RKO (cell line): ENCODE measurements at regions not wholly inside any gene's neighbourhood (a gene's known extent, or its start where the extent isn't known, plus 50 kb on each side); places are given as distances from the start of the nearest gene placed in this dataset.
"Not testable (repeated sequence)": the region's sequence is repeated elsewhere in the genome, so short reads cannot be mapped to it uniquely, and the experiment has no call there.

Experiments
- DNase-seq: peaks from one replicate; pipeline ENCODE4 v3.0.0-alpha.2; 2016; ENCODE audit warnings: low spot score

GRCh38 chr1:187718527-187718926 is 889.8 kb downstream of the PLA2G4A start:
- no peak for DNase-seq

DNA sequence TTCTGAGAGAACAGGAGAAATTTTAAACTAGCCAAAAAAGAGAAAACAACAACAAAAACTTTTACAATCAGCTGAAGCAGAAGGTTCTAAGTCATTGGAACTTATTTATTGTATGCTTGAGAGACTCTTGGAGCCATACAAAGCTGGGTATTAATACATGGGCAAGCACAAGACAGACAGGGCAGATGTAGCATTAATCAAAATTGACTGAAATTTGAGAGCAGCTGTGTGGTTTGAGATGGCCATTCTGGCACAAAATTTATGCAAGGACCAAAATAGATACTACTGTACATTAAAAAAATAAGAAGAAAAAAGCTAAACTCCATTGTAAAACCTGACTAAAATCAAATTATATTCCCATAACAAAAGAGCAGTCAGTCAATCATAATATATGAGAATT is 892.5 kb downstream of the PLA2G4A start:
- DNase-seq, result no peak

GRCh38 chr1:187725216-187725615 is 896.5 kb downstream of the PLA2G4A start:
- DNase-seq, result no peak

DNA sequence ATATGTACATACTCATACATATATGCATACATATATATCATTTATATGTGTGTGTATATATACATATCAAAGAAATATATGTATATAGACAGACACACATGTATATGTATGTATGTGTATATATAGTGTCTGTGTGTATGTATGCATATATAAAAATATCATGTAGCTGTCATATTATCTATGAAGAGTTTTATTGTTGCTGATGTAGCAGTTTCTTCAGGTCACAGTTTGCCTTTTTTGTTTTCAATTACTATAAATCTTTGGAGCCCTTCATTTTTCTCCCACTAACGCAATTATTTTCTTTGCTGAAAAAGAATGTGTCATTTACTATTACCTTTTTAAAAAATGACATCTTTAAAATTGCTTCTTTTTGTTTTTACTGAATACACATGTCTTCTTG is 904.5 kb downstream of the PLA2G4A start:
- DNase-seq, result no peak

DNA sequence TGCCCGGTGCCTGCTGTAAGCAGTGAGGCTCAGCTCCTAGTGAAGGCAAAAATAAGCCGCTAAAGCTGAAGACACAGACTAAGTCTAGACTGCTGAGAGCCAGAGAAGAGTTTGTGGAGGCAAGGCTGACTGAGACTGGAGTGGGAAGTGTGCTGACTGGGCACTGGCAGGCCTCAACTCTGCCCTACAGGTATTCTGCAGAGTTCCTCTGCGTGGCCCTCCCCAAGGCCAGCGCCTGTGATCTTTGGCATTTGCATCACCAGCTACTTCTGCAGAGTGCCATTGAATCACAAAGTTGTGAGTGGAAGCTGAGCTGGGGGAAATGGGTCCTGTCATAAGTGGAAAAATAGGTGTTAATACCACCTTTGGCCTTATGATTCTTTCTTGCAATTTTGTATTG is 905.7 kb downstream of the PLA2G4A start:
- no peak for DNase-seq

DNA sequence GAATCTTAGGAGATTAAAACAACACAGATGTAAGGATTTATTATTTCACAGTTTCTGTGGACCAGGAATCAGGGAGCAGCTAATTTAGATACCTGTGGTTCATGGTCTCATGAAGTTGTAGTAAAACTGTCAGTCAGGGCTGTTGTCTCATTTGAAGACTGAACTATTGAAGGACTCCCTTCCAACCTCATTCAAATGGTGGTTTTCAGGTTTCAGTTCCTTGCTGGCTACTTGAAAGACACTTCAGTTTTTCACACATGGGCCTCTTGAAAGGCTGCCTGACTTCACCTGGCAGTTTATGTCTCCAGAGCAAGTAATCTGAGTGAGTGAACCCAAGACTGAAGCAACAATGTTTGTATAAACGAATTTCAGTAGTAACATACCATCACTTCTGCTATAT is 915.9 kb downstream of the PLA2G4A start:
- DNase-seq, result no peak

GRCh38 chr1:187755536-187755935 is 926.8 kb downstream of the PLA2G4A start:
- no peak for DNase-seq

DNA sequence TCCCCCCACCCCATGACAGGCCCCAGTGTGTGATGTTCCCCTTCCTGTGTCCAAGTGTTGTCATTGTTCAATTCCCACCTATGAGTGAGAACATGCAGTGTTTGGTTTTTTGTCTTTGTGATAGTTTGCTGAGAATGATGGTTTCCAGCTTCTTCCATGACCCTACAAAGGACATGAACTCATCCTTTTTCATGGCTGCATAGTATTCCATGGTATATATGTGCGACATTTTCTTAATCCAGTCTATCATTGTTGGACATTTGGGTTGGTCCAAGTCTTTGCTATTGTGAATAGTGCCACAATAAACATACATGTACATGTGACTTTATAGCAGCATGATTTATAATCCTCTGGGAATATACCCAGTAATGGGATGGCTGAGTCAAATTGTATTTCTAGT is 927.9 kb downstream of the PLA2G4A start:
- not testable (repeated sequence) for DNase-seq

DNA sequence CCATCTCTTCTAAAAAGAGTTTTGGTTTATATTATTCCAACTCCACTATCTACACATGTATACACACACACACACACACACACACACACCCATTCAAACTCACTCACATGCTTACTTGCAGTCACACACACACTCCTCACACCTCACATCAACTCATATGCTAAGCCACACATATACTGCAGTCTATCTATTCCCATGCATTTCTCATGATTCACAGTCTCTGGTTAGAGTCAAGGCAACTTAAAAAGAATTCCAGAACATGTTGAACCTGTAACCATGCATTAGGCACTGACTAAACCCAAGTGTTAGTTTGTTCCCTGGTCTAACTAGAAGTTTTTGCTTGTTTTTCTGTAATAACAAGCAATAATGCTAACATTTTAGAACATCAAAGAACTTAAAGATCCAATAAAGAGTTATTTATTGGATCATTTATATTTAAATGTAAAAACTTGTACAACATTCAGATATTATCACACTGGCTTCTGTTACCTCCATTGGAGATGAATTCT is 931.1 kb downstream of the PLA2G4A start:
- DNase-seq, result no peak

DNA sequence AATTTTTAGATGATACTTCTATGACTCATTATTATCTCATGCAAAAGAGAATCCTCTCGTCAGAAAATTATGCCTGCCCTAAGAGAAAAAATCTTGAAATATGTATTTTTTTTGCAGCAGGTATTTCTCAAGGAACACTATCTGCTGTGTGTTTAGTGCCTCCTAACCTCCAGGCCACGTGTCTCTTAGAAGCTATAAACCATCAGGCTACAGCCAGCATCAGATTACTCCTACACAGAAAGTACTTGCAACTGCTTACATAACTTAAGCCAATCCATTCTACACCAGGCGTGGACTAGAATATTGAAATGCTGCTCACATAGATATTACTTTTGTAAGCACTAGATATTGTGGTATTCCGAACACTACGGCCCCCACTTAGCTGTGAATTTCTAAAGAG is 933.4 kb downstream of the PLA2G4A start:
- DNase-seq, result no peak

GRCh38 chr1:187763465-187763864 is 934.7 kb downstream of the PLA2G4A start:
- no peak for DNase-seq

- no peak for DNase-seq
These were observed 935.2 kb downstream of the PLA2G4A start for GRCh38 chr1:187763976-187764375.

DNA sequence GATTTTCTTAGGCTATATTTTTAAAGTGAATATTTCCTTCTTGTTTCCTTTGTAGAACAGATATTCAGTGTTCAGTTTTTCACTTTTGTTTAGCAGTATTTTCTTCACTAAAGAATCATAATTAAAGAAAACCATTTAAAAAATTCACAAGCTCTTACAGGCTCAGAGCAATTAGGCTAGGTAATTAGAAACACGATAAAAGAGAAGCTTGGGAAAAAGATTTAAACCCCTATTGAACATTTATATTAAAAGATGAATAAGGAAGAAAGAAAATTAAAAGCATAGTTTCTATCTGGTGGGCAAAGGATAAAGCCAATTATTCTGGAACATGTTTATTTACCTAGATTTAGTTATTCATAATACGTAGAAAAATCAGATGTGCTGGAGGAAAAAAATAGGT is 942.6 kb downstream of the PLA2G4A start:
- no peak for DNase-seq

- no peak for DNase-seq
These were observed 944.4 kb downstream of the PLA2G4A start for GRCh38 chr1:187773168-187773567.

DNA sequence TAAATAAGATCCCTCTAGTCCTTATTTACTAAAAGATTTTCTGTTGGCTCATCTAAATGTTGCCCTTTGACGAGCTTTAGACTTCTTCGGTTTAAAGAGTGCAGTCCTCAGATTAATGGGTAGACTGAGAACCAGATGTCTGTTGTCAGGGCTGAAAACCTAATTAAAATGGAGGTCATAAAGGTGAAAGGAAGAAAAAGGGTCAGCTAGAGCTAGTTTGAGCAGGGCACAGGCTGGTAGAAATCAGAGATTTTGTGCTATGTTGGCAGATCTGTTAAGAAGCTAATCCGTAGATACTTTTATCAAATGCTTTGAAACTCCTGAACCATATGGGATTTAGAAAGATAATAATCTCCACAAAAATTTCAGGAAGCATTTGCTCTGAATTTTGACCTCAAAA is 959.0 kb downstream of the PLA2G4A start:
- no peak for DNase-seq

GRCh38 chr1:187788718-187789117 is 960.0 kb downstream of the PLA2G4A start:
- no peak for DNase-seq

DNA sequence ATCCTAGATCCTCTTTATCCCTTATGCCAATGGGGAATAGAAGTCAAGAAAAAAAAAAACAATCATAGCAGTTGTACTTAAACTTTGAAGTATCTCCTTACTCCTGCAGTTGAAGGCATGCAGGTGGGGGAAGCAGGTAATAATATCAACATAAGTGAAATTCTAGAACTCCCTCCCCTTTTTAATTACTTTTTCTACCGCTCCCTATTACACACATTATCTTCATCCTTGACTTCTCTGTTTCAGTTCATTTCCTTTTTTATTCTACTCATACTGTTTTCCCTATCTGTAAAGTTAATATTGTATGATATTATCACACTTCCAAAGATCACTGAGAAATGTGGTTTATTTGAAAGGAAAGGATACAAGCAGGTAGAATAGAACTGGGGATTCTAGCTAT is 962.0 kb downstream of the PLA2G4A start:
- DNase-seq, result no peak

DNA sequence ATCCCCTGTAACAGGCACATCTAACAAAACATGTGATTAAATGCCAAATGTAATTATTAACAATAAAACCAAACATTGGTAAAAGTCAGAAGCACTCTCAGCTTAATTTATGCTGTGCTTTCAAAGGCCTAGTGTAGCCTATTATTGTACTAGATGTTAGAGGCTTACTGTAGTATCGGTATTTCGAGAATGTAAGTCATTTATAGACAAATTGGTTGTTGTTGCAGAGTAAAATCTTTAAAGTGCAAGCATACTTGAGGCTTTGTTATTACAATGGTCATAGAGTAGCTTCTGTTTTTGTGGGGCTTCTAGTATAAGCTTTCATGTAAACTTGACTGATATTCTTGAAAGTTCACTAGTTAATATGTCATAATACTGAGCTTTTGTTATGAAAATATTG is 965.8 kb downstream of the PLA2G4A start:
- no peak for DNase-seq

- no peak for DNase-seq
These were observed 980.8 kb downstream of the PLA2G4A start for GRCh38 chr1:187809549-187809948.

DNA sequence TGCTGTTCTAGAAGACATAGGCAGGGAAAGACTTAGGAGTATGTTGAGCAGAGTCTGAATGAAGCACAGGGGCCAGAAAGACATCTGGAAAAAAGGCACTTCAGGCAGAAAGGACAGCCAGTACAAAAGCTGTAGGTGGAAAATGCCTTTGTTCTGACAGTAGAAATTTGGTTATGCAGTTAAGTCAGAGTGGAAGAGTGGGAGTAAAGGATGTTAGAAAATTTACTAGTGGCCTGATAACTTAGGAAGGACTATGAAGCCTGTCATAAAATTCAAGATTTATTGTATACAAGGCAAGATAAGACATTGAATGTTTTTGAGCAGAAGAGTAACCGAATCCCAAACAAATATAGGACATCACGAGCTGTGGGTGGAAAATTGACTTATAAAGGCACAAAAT is 987.9 kb downstream of the PLA2G4A start:
- no peak for DNase-seq

- DNase-seq, result no peak
These were observed 989.0 kb downstream of the PLA2G4A start for GRCh38 chr1:187817782-187818181.

GRCh38 chr1:187819086-187819485 is 990.3 kb downstream of the PLA2G4A start:
- DNase-seq, result no peak

DNA sequence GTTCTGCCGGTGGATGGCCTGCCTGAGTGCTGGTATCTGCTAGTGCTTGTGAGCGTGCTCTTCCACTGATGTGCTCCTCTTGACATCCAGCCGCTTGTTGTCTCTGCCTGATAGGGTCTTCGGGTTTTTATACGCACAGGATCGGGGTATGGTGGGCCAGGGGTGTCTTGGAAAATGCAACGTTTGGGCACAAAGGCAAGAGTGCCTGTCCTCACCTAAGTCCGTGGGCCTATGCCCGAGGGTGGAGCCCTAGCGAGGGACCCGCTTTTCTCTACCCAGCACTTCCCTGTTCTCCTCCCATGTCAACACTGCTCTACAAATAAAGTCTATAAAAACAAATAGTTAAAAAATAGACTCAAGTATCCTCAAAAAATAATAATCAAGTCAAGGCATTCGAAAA is 1007.8 kb downstream of the PLA2G4A start:
- DNase-seq, result no peak

DNA sequence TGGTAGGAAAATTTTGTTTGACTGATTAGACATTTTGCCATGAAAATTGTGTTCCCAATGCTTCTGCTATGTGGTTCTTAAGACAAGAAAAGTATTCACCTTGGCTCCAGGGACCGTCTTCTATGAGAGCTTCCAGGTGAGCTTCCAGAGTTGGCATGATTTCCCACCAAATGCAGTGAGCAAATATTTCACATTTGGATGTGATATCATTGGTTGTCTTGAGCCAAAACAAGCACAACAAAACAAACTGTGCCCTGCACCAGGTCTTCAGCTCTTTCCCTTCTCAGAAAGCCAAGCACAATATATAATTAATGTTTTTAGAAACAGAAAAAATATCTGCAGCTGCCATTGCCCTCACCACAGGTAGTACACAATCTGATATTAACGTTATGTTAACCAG is 1009.0 kb downstream of the PLA2G4A start:
- DNase-seq, result no peak
